LNCaP clone FGC (cell line): ENCODE measurements at regions not wholly inside any gene's neighbourhood (a gene's known extent, or its start where the extent isn't known, plus 50 kb on each side); places are given as distances from the start of the nearest gene placed in this dataset.
"Not testable (repeated sequence)": the region's sequence is repeated elsewhere in the genome, so short reads cannot be mapped to it uniquely, and the experiment has no call there.

Source experiments
- DNase-seq: peaks from one replicate; pipeline ENCODE4 v3.0.0-alpha.2; 2011; ENCODE audit warnings: low read depth
- H3K4me3 ChIP-seq: 2 replicates; pipeline ENCODE4 v1.5.1; 2011; ENCODE audit warnings: mild to moderate bottlenecking, low read depth, low read length, control low read depth
- CTCF ChIP-seq: IDR thresholded peaks from 2 replicates; pipeline ENCODE4 v1.5.1; 2012; ENCODE audit warnings: mild to moderate bottlenecking; ENCODE audit not compliant: control insufficient read depth, insufficient read depth; ENCODE audit errors: extremely low read depth

- no peak for TF ChIP-seq CTCF
- DNase-seq: no peak
- no peak overlapping the region for H3K4me3 ChIP-seq
These were observed 94.0 kb upstream of the UMPS start for GRCh38 chr3:124636101-124636862.

- no peak for TF ChIP-seq CTCF
- DNase-seq: no peak
- H3K4me3 ChIP-seq: no peak overlapping the region
These were observed 93.4 kb upstream of the UMPS start for GRCh38 chr3:124636863-124637296.

- no peak for TF ChIP-seq CTCF
- no peak overlapping the region for H3K4me3 ChIP-seq
- DNase-seq: no peak
These were observed 90.6 kb upstream of the UMPS start for GRCh38 chr3:124639406-124640237.

GRCh38 chr3:124640635-124641306, 89.5 kb upstream of the UMPS start:
- no peak for TF ChIP-seq CTCF
- no peak for DNase-seq
- no peak overlapping the region for H3K4me3 ChIP-seq

GRCh38 chr3:124643453-124643852, 86.8 kb upstream of the UMPS start:
- no peak for DNase-seq
- no peak overlapping the region for H3K4me3 ChIP-seq
- TF ChIP-seq CTCF: no peak

GRCh38 chr3:124646186-124646585, 84.1 kb upstream of the UMPS start:
- H3K4me3 ChIP-seq, DNase-seq: not testable (repeated sequence)

GRCh38 chr3:124648551-124648950, 81.7 kb upstream of the UMPS start:
- no peak for DNase-seq
- no peak for TF ChIP-seq CTCF
- H3K4me3 ChIP-seq: no peak overlapping the region
